Heart left ventricle (tissue), 13 donors: ENCODE measurements at regions not wholly inside any gene's neighbourhood (a gene's known extent, or its start where the extent isn't known, plus 50 kb on each side); places are given as distances from the start of the nearest gene placed in this dataset.

ENCODE experiments used
- CTCF ChIP-seq, 12 donors: fragments of 200-600 bp; sonication (generic) in 4 of 12; IDR thresholded peaks; one replicate each; pipeline versions ENCODE4 v1.5.0 to v1.8.0; 2018 to 2022; ENCODE audit warnings: antibody characterized with exemption in 12 of 12, mild to moderate bottlenecking in 5 of 12
- POLR2A ChIP-seq, 2 donors: fragments of 450-650 bp; IDR thresholded peaks; one replicate each; pipeline ENCODE4 v1.6.1; 2017; ENCODE audit warnings: antibody characterized with exemption in 2 of 2, mild to moderate bottlenecking in 2 of 2, moderate library complexity in 2 of 2
- donor health status: ischemic (EF 13 %, LVEDD 7.1; RV severe dilation, severe dysfunction).
- donor health status: DM: no; HTN: yes; CAD: no.
- donor health status: DM: no; HTN: no; CAD: no.
- donor health status: ischemic (EF 25% LVEDD 6.9; RV normal size, moderate dysfunction).
- donor health status: ischemic (EF 25% LVEDD 5.7; RV mildly dilated, moderate dysfunction).
- donor health status: ischemic (EF 35%, LVEDD 5.7; RV mildly dilated, moderate dysfunction).
- donor health status: nonischemic (EF 11% LVEDD 7.7; RV severe dilation, severe dysfunction).
- donor health status: DM: yes; HTN: yes; CAD: no.
- donor health status: PGD.
- donor health status: ischemic (EF 29% LVEDD 5.4; RV normal size, mild dysfunction).
- donor health status: nonischemic (EF 23%, LVEDD 6.1; RV moderate dilation, normal function).

GRCh38 chr6:80733641-80734040 lies 627.2 kb downstream of the BCKDHB start:
- no peak for TF ChIP-seq CTCF (IDR thresholded peaks at IDR 0.05)
- no peak for TF ChIP-seq POLR2A (IDR thresholded peaks at IDR 0.05)
